ENCODE measurements at regions not wholly inside any gene's neighbourhood (a gene's known extent, or its start where the extent isn't known, plus 50 kb on each side); places are given as distances from the start of the nearest gene placed in this dataset.

DNA sequence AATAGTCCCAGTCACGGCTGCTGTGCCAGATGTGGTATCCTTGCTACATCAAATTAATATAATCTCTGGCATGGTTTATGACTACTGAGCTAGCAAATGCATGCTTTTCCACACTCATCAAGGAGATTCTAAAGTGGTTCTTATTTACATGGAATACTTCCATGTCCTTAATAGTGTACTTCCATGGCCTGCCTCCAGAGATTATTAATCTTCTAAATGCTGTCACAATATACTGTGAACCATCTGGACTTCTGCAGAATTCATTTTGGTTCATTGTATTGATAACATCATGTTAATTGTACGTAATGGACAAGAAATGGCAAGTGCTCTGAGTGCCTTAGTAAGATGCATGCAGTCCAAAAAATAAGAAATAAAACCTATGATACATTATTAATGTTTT lies 230.8 kb downstream of the NUAK1 start:
- no peak for DNase-seq

DNA sequence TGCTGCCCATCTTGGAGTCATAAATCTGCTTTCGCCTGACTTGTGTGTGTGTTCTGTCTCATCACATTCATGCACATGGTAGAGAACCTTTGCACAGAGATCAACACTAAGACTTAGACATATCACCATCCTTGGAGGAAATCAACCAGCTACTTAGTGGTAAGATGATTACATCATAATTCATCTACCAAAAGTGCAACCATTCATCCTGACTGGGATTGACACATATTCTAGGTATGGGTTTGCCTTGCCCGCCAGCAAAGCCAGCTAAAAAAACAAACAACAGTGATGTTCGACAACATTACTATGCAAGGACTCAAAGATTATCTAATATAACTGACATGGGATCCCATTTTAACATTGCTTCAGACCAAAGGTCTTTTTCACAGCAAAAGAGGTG lies 228.7 kb downstream of the NUAK1 start:
- no peak for DNase-seq

DNA sequence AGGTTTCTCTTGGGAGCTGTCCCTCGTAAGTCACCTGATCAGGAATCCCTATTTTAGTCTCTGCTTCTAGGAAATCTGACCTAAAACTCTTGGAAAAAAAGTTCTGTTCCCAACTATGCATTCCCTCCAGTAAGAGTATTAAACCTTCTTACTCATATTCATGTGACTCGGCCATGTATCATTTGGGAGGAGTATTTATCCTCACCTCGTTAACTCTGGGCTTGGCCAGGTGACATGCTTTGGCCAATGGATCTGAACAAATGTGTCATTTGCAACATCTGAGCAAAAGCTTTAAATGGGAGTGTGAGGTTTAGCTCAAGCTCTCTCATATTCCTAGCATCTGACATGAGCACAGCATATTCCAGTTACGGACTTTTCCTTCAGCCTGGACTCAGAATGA lies 226.8 kb downstream of the NUAK1 start:
- no peak for DNase-seq

DNA sequence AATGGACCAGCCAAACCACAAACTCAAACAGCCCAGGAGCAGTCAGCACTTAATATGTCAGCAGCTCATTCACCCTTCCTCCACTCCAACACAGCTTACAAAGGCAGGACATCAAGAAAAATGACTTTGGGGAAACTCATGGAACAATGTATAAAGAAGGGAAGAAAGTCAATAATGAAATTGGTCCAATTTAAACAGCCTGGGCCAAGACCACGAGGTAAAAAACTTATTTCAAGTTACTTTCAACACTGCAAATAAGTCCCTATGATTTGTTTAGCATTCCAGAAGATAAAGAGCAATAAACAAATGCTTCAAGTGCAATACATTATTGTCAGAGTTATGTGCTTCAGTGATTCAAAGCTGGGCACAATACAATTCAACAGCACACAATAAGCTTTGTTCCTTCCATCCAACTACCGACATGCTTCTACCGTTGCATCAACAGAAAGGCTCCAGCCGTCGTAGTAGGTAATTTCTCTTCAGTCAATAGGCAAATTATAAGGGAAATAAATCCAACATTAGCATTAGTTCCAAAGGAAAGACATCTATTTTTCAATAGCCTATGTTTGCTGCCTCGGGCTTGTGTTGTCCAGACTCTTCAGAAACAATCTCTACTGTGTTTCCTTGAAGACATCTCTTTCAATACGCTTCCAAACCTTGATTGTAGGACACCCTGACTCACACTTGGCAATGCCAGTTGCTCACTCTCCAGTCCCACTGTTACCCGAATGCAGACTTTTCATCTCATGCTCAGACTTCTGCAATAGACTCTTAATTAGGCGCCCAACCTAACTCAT lies 225.7 kb downstream of the NUAK1 start:
- DNase-seq, result no peak

DNA sequence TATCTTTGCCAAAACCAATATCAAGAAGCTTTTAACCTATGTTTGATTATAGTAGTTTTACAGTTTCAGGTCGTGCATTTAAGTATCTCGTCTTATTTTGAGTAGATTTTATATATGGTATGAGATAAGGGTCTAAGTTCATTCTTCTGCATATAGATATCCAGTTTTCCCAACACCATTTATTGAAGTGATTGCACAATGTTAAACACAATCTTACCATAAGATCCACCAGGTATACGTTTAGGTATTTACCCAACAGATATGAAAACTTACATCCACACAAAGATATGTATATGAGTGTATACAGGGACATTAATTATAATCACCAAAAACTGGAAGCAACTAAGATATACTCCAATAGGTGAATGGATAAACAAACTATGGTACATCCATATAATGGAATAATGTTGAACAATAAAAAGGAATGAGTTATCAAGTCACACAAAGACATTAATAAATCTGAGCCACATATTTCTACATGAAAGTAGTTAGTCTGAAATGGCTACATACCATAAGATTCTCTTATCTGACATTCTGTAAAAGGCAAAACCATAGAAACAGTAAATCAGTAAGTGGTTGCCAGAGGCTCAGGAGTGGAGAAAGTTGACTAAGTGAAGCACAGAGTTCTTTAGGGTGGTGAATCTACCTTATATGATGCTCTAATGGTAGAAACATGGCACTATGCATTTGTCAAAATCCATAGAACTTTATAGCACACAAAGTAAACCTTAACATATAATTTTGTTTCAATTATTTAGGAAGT lies 222.6 kb downstream of the NUAK1 start:
- no peak for DNase-seq

DNA sequence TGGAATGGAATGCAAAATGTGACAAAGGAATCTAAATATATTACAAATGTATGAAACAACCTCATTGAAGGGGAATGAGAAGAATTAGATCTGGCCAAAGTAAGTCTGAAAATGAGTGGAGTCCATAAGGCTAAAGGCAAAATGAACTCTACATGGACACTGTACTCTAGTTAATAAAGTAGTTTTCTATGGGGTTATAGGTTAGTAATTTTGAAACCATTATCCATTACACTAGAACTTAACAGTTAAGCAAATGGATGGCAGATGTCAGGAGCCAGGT lies 222.1 kb downstream of the NUAK1 start:
- no peak for DNase-seq

DNA sequence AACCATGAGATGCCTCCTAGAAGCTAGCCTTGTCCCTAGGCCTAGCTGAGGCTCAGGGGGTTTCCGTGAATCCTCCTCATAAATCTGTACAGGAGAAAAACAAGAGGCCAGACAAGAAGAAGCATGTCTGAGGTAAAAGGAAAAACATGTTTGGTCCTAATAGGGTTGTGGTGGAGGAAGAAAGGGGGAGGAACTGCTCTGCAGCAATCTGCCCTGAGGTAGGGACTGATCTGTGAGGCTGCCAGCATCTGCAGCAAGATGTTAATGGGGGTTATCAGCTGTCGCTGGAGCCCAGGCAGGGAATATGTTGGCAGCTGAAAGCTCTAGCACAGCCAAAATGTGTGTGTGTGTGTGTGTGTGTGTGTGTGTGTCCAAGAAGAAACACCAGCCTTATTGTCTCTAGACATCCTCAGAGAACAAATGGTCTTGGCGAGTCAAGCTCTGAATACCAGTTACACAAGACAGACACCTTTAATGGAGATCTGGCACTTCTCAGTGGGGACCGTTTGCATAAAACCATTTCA lies 218.5 kb downstream of the NUAK1 start:
- DNase-seq, result no peak

DNA sequence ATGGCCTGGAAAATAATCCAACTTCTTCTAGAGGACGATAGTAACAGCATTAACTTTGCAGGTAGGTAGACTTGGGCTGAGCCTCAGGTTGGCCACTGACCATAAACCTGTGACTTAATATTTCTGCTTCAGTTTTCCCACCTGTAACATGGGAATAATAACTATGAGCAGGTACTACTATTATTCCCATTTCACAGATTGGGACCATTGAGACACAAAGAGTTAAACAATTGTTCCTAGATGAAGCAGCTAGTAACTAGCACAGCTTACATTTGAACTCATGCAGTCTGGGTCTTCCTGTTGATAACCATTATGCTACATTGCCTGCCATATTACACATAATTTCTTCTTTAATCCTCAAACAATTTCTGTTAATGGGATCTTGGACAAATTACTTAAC lies 217.7 kb downstream of the NUAK1 start:
- DNase-seq, result no peak

DNA sequence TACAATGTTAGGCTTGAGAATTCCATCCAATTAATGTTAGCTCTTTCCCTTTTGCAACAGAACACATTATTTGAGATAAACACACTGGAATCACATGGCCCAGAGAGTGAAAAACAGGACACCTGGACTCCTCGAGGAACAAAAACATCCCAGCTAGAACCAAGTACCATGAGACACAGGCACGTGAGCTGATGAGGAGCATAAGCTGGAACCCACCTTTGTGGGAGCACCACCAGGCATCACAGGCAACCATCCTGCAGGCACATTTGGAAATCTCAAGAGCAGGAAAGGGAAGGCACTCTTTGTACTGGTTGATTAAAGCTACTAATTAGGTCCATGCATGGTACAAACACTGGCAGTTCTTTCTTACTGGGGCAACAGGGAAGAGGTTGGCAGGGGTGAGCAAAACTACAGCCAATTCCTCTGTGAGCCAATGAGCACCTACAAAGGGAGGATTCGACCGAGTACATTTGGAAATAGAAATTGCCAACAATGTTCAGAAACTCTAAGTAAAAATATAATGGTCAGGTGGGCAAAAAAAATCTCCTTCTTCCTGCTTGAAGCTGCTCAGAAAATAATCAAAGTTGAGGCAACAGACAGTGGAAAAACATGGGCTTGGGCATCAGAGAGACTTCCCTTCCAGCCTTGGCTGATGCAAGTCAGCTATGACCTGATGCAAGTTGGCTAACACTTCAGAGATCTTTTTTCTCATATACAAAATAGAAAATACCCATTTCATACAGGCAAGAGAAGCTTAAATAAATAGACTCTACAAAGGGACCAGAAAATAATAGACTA lies 216.7 kb downstream of the NUAK1 start:
- DNase-seq, result no peak

DNA sequence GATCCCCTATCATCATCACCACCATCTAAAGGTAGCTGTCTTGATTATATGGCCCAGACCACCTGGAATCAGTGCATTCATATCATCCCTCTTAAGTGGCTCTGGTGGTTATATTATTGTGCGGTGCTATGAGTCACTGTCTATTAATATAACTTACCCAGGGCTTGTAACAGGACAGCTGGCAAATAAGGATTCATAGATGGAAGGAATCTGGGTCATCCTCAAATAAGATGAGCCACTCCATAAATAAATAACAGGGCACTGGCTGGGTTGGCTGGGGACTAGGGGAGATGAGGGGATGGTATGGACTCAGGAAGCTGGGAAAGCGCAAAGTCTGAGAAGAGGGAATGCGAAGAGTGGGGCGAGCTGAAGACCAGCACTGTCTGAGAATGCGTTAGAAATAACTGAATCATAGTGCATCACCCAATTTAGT lies 216.1 kb downstream of the NUAK1 start:
- DNase-seq, result no peak

DNA sequence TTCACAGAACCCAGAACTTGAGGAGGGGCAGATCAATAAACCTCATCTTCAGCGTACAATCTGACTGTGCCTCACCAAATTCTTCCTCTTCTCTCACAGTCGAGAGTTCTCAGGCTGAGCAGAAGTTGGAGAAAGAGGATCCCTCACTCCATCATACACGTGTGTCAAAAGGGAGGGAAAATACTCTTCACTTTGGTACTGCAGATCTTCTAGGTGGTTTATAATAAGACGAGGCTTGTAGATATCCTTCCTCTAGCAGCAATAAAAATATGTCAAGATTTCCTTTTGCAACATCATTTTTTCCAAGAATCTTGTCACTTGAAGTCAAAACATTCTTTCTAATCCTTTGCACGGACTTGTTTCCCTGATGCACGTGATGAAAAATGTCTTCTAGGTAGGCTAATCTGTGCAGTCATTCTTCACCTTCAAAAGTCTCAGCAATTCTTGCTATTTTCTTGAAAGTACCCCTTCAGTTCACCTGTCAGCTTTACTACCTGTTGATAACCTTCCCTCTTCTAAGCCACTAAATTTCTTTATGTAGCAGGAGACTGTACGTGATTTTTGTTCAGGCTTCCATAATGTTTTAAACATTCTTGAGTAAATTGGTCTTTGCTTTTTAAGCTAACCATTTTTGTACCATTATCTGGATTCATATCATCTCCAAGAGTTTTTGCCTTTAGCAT lies 214.1 kb downstream of the NUAK1 start:
- DNase-seq, result no peak

DNA sequence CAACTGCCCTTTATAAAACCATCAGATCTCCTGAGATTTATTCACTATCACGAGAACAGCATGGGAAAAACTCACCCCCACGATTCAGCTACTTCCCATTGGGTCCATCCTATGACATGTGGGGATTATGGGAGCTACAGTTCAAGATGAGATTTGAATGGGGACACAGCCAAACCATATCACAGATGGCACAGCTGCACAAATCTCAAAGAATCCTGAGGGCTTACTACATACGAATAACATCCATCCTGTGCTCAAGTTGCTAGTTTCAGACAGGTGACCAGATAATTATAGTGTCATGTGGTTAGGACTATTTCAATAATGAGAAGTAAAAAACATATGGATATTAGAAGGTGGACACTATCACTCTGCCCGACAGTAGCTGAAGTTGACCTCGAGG lies 211.2 kb downstream of the NUAK1 start:
- no peak for DNase-seq

DNA sequence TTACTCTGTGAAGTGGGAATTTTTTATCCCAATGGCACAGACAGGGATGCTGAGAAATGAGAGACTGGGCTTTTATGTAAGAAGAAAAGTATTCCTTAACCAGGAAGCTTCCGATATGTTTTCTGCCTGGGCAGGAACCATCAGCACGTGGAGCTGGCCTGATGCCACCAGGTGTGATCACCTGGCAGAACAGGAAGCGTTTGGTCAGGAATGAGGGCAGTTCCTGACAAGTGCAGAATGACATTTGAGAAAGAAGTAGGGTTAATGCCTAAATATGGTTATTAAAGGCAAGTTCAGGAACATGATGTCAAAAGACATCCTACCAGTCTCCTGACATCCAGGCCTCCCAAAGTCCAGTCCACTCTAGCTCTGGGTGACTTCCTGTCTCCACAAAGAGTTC lies 210.3 kb downstream of the NUAK1 start:
- no peak for DNase-seq

DNA sequence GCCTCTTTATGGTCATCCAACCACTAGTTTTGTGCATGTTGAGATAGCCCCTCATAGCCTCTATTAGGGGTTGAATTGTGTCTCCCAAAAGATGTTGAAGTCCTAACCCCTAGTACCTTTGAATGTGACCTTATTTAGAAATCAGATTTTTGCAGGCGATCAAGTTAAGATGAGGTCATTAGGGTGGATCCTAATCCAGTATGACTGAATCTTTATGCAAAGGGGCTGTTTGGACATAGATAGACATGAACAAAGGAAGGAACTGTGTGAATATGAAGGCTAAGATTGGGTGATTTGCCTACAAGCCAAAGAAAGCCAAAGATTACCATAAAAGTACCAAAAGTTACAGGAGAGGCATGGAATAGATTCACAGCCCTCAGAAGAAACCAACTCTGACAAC lies 209.6 kb downstream of the NUAK1 start:
- DNase-seq, result no peak

DNA sequence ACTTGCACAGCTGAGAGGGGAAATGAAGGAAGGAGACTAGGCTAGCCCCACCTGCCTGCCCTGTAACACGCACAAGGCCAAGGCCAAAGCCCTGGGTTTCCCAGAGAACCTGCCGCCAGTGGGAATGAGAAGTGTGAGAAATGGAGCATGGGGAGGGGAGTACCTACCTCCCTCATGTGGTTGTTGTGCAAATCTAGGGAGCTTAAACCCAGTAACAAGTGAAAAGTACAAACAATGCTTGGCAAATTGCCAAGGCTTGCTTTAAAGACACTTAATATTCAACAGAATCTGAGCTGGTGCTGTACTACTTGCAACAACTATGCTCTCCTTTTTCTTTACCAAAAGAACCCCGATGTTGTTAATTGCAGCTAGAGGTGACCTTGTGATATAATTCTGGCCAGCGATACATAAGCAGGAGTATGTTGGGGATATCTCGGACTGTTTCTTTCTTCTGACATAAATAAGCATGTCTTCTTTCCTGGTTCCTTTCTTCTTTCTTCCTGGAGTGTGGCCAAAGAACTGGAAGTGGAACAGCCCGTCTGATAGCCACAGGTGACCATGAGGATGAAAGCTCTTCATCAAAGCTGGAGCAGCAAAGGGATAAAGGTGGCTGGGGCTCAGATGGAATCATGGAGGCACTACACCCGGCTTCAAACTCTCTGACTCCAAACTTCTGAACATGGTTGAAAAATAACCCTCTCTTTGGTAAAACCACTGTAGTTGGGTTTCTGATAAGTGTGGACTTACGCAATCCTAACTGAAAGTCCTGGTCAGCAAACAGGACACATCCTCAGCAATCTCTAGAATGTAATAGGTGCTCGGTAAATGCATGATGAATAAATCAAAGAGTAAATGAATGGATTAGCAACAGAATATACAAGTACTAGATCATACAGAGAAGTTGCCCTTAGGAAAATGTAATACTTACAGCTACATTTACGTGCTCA lies 207.9 kb downstream of the NUAK1 start:
- DNase-seq, result no peak

DNA sequence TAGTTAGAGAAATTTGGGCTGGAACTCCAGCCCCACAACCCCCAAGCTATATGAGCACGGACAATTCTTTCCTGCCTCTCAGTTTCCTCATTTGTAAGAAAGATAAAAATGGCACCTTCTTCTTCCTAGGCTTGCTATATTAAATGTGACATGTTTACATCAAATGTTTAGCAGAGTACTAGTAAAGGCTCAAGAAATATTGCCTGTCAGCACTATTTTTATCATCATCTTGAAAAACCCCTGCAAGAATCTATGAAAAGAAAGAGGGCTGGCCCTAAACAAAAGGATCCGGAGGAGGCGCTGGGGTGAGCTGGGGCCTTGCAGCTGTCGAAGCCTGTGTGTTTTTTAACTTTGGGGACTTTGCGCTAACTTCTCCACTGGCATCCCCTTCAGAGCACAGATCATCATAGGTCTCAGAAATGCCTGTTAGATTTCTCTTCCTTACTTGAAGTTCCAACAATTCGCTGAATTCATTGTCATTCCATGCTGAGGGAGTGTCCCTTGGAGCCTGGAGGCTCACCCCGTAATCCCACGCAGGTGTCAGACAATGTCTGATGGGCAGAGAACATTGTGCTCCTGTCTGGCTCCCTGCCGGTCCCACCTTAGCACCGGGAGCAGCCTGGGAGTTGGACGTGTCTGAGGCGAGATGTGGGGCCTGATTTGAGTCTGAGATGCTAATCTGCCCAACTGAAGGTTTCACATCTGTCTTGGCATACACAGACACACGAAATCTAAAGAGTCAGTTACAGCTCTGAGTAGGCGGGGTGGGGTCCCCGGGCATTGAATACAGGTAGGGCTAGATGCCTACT lies 206.8 kb downstream of the NUAK1 start:
- no peak for DNase-seq

DNA sequence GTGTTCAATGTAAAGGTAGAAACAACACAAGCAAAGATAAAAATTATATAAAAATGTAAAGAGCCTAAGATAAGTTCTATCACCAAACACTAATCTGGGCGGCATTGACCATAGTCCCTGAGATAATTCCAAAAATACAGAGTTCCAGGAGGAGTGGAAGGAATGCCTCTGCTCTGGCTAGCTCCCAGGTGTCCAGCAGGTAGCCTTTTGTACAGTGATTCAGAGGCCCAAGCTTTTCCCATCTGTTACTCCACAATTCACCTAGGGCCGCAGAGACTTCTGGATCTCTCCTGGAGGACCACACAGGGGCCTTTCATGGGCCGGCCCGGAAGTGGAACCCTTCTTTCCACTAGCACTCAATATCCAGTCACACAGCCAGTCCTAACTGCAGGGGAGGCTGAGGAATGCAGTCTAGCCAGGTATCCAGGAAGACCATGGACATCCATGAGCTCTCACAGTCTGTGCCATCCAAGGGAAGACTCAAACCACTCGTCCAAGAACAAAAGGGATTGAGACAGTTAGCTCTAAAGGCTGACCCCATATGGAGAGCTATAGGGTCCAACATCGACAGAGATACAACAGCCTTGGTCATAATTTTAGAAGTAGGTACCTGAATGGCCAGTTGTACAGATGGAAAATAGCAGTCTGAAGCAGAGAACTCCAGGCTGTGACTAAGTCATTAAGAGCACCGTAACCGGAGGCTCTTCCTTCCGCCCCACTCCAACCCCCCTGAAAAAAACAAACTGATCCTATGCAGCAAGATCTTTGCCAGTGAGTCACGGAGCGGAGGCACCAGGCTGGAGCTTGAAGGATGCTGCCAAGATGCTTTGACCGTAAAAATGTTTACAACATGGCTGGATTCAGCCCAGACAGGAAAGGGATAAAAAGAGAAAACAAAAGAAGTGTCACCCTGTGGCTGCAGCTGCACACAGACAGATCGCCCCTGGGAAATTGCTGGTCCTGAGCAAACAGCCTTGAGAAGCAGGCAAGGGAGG lies 204.8 kb downstream of the NUAK1 start:
- no peak for DNase-seq

DNA sequence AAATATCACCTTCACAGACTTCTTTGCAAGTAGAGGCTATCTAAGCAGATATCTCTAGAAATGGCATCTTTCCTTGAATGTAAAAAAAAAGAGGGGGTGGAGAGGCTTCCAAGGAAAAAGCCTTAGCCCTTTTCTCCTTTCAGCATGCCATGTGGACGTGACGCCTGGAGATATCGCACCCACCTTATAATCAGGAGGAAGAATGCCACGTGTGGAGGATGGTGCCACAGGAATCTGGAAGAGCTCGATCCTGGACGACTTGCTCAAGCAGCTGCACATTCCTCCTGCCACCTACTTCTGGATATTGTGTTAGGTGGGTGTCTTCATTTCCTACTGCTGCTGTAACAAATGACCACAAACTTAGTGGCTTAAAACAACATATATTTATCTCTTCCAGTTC lies 203.6 kb downstream of the NUAK1 start:
- DNase-seq, result no peak

DNA sequence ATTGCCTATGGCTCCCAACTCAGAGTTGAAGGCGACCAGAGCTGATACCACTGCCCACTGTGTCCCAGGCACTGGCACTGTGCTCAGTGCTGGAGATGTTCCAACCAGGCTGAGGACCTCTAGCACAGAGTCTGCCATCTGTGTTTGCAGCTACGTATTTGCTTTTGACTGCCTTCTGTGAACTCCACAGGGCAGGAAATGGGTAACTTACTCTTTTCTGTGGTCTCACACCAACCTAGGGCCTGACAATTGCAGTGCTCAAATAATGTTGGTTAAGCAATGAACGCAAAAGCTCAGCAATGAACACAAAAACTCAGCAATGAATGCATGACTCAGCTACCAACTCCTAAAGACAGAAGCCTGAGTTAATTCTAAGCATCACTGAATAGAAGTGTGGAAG lies 202.8 kb downstream of the NUAK1 start:
- no peak for DNase-seq

DNA sequence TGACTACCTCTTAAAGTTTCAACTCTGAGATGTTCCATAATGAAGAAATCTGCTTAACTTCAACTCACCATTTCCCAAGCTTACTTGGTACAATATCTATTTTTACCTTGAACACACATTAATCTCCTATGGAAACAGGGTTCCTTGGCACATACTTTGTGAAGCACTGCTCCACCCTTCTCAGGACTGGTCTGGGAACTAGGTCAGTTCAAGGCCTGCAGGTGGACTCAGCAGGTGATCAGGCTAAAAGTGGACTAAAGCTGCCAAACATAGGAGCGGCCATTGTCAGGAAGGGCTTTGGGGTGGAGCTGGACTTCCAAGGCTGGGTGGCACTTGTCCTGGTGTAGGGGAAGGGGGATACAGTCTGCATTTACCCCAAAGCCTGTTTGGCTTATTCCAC lies 202.3 kb downstream of the NUAK1 start:
- no peak for DNase-seq

Measured in KG1 (cell line).